ENCODE measurements at regions not wholly inside any gene's neighbourhood (a gene's known extent, or its start where the extent isn't known, plus 50 kb on each side); places are given as distances from the start of the nearest gene placed in this dataset.

- peaks cover 4% of the 10 kb centered on the region for H3K27me3 ChIP-seq (ENCODE audit: control insufficient read depth, insufficient read depth, low read length)
- no peak overlapping the region for H3K4me3 ChIP-seq (ENCODE audit: low read depth, low read length)
- no peak for TF ChIP-seq CTCF (IDR thresholded peaks at IDR 0.05; ENCODE audit: insufficient read depth, low read depth, low read length)
- no peaks in the 10 kb centered on the region for H3K36me3 ChIP-seq (ENCODE audit: control insufficient read depth, insufficient read depth, low read length)
- no peak for DNase-seq (ENCODE audit: low read depth)
- CTCF ChIA-PET: interaction anchor here (0.7 kb wide), 1 partner anchor 9 kb away, joined by 3 read pairs; no protein-coding TSS in a partner anchor
- POLR2A ChIA-PET: no interaction called here
Measured at GRCh38 chr20:48159145-48160008, 374.1 kb upstream of the SULF2 start.

GRCh38 chr20:48158014-48158413 lies 372.7 kb upstream of the SULF2 start:
- DNase-seq (ENCODE audit: low read depth): no peak
- no peaks in the 10 kb centered on the region for H3K36me3 ChIP-seq (ENCODE audit: control insufficient read depth, insufficient read depth, low read length)
- CTCF ChIA-PET: interaction anchor here (0.5 kb wide), 1 partner anchor 170 kb away, joined by 3 read pairs; no protein-coding TSS in a partner anchor
- POLR2A ChIA-PET: no interaction called here
- peaks cover 3% of the 10 kb centered on the region for H3K27me3 ChIP-seq (ENCODE audit: control insufficient read depth, insufficient read depth, low read length)
- H3K4me3 ChIP-seq (ENCODE audit: low read depth, low read length): no peak overlapping the region
- TF ChIP-seq CTCF (IDR thresholded peaks at IDR 0.05; ENCODE audit: insufficient read depth, low read depth, low read length): no peak

GRCh38 chr20:48156951-48157700 lies 371.8 kb upstream of the SULF2 start:
- CTCF ChIA-PET: no interaction called here
- Histone ChIP-seq H3K36me3 (ENCODE audit: control insufficient read depth, insufficient read depth, low read length) (no peaks in the 10 kb centered on the region), H3K27me3 (ENCODE audit: control insufficient read depth, insufficient read depth, low read length) (peaks cover 3% of the 10 kb centered on the region), H3K4me3 (ENCODE audit: low read depth, low read length) (no peak overlapping the region)
- POLR2A ChIA-PET: no interaction called here
- DNase-seq (ENCODE audit: low read depth): no peak
- TF ChIP-seq CTCF (IDR thresholded peaks at IDR 0.05; ENCODE audit: insufficient read depth, low read depth, low read length): no peak

- H3K27me3 ChIP-seq (ENCODE audit: control insufficient read depth, insufficient read depth, low read length): peaks cover 3% of the 10 kb centered on the region
- H3K36me3 ChIP-seq (ENCODE audit: control insufficient read depth, insufficient read depth, low read length): no peaks in the 10 kb centered on the region
- H3K4me3 ChIP-seq (ENCODE audit: low read depth, low read length): no peak overlapping the region
- POLR2A ChIA-PET: no interaction called here
- no peak for TF ChIP-seq CTCF (IDR thresholded peaks at IDR 0.05; ENCODE audit: insufficient read depth, low read depth, low read length)
- no peak for DNase-seq (ENCODE audit: low read depth)
- CTCF ChIA-PET: no interaction called here
Measured at GRCh38 chr20:48156521-48156920, 371.2 kb upstream of the SULF2 start.

DNA sequence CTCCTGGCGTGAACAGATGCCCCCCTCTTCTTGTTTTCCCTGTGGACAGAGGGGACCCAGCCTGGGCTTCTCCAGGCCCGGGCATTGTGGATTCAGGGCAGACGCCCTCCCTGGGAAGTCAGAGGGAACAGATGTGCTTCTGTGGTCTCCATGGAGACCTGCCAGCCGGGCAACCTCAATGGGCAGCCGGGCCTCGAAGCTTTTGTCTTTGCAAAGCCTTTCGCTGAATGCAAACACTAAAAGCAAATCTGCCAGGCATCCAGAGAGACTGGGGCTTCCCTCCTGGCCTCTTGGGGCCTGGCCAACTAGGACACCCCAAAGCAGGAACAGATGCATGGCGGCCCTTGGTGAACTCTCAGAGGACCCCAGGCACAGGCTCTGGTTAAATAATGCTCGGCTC lies 370.0 kb upstream of the SULF2 start:
- DNase-seq (ENCODE audit: low read depth): no peak
- no peak for TF ChIP-seq CTCF (IDR thresholded peaks at IDR 0.05; ENCODE audit: insufficient read depth, low read depth, low read length)

More for the DNA sequence above, 370.0 kb upstream of the SULF2 start:
- Histone ChIP-seq H3K27me3 (ENCODE audit: control insufficient read depth, insufficient read depth, low read length) (peaks cover 3% of the 10 kb centered on the region), H3K4me3 (ENCODE audit: low read depth, low read length) (no peak overlapping the region), H3K36me3 (ENCODE audit: control insufficient read depth, insufficient read depth, low read length) (no peaks in the 10 kb centered on the region)
- CTCF ChIA-PET: no interaction called here
- POLR2A ChIA-PET: no interaction called here
